Stimulated activated naive CD8-positive, alpha-beta T cell treated with anti-CD3 and anti-CD28 coated beads, Interleukin-15, Interleukin-2, amounts not matched to agents 100 ng/mL and 50 ng/mL, for 24 hours (primary cell): ENCODE measurements at regions not wholly inside any gene's neighbourhood (a gene's known extent, or its start where the extent isn't known, plus 50 kb on each side); places are given as distances from the start of the nearest gene placed in this dataset.
"Not testable (repeated sequence)": the region's sequence is repeated elsewhere in the genome, so short reads cannot be mapped to it uniquely, and the experiment has no call there.

Experiments used
- H3K27ac Mint-ChIP-seq: one replicate; pipeline ENCODE4 v1.8.0; 2021; ENCODE audit warnings: mild to moderate bottlenecking, mixed read lengths
- H3K27me3 Mint-ChIP-seq: one replicate; pipeline ENCODE4 v1.8.0; 2021; ENCODE audit warnings: mixed read lengths
- H3K36me3 Mint-ChIP-seq: one replicate; pipeline ENCODE4 v1.8.0; 2021; ENCODE audit warnings: low read depth, mixed read lengths
- H3K4me1 Mint-ChIP-seq: one replicate; pipeline ENCODE4 v1.8.0; 2021; ENCODE audit warnings: low read depth, mixed read lengths
- H3K4me3 Mint-ChIP-seq: one replicate; pipeline ENCODE4 v1.8.0; 2021; ENCODE audit warnings: mild to moderate bottlenecking, mixed read lengths
- H3K9me3 Mint-ChIP-seq: one replicate; pipeline ENCODE4 v1.8.0; 2021; ENCODE audit warnings: mixed read lengths

- H3K9me3 Mint-ChIP-seq, result no peaks in the 10 kb centered on the region
- no peak overlapping the region for H3K27ac Mint-ChIP-seq
- no peaks in the 10 kb centered on the region for H3K36me3 Mint-ChIP-seq
- peaks cover 5% of the 10 kb centered on the region for H3K27me3 Mint-ChIP-seq
- H3K4me3 Mint-ChIP-seq, result no peak overlapping the region
- no peaks in the 10 kb centered on the region for H3K4me1 Mint-ChIP-seq
These were observed 173.5 kb downstream of the KLF13 start for GRCh38 chr15:31499953-31500765.

- Mint-ChIP-seq H3K36me3 (no peaks in the 10 kb centered on the region), H3K9me3 (no peaks in the 10 kb centered on the region), H3K27ac (no peak overlapping the region), H3K27me3 (peaks cover 5% of the 10 kb centered on the region), H3K4me1 (no peaks in the 10 kb centered on the region), H3K4me3 (no peak overlapping the region)
These were observed 174.3 kb downstream of the KLF13 start for GRCh38 chr15:31500766-31501449.

DNA sequence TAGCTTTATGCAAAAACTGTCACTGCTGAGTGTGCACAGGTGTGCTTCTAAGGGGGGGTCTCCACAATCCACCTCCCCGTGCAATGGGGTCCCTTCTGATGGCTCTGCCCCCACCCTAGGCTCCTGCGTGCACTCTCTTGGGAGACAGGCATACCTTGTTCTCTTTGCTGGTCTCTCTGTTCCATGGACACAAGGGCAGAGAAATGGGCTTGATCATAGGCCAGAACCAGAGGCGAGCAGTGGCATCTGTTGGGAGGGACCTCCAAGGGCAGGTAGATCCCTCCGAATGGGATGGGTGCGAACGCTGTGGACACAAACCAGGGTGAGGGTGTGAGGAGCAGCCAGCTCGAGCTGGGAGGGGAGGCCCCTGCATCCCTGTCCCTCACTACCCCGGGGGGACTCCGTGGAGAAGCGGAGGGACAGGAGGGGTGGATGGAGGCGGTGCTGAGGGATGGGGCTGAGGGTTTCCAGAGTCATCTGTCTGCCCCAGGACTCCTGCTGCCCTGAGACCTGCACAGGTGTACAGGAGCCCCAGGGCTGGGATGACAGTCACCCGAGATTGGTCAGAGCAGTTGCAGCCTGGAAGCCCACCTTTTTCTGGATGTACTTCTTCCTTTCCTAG, 175.0 kb downstream of the KLF13 start:
- H3K4me3 Mint-ChIP-seq, result no peak overlapping the region
- no peaks in the 10 kb centered on the region for H3K36me3 Mint-ChIP-seq
- H3K9me3 Mint-ChIP-seq, result no peaks in the 10 kb centered on the region
- H3K27ac Mint-ChIP-seq, result no peak overlapping the region
- H3K4me1 Mint-ChIP-seq, result no peaks in the 10 kb centered on the region
- peaks cover 5% of the 10 kb centered on the region for H3K27me3 Mint-ChIP-seq

DNA sequence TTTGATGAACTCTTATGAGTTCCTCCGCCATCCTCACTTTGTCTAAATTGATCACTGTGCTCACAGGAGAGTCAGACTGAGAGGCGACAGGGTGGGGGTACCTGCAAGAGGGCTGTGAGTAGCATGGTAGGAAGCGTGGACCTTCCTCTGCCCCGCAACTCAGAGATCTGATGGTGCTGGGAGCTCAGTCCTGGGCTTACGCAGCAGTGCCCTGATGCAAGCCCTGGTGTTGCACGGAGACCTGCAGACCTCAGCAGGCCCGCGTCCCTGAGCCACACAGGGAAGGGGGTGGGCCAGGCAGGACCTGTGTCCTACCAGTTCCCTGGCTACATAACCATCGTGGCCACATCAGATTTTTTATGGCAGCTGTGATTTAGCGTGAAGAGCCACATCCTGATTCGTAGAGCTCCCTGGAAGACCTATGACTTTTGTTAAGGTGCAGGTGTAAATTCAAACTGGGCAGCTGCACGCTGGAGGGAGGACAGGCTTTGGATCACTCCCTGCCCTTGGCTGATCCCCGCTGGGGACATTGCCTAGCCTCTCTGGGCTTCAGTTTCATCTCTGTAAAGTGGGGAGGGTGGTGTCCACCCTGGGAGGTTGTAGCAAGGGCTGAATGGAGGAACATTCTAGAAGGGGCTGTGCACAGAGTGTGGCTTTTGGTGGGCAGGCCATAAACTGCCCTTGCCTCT, 176.1 kb downstream of the KLF13 start:
- H3K36me3 Mint-ChIP-seq, result no peaks in the 10 kb centered on the region
- no peak overlapping the region for H3K27ac Mint-ChIP-seq
- no peak overlapping the region for H3K4me3 Mint-ChIP-seq
- peaks cover 2% of the 10 kb centered on the region for H3K9me3 Mint-ChIP-seq
- peaks cover 11% of the 10 kb centered on the region for H3K27me3 Mint-ChIP-seq
- no peaks in the 10 kb centered on the region for H3K4me1 Mint-ChIP-seq

GRCh38 chr15:31503256-31503655, 176.6 kb downstream of the KLF13 start:
- Mint-ChIP-seq H3K9me3 (peaks cover 4% of the 10 kb centered on the region), H3K4me1 (no peaks in the 10 kb centered on the region), H3K36me3 (no peaks in the 10 kb centered on the region), H3K27me3 (peaks cover 15% of the 10 kb centered on the region), H3K27ac (no peak overlapping the region), H3K4me3 (no peak overlapping the region)

DNA sequence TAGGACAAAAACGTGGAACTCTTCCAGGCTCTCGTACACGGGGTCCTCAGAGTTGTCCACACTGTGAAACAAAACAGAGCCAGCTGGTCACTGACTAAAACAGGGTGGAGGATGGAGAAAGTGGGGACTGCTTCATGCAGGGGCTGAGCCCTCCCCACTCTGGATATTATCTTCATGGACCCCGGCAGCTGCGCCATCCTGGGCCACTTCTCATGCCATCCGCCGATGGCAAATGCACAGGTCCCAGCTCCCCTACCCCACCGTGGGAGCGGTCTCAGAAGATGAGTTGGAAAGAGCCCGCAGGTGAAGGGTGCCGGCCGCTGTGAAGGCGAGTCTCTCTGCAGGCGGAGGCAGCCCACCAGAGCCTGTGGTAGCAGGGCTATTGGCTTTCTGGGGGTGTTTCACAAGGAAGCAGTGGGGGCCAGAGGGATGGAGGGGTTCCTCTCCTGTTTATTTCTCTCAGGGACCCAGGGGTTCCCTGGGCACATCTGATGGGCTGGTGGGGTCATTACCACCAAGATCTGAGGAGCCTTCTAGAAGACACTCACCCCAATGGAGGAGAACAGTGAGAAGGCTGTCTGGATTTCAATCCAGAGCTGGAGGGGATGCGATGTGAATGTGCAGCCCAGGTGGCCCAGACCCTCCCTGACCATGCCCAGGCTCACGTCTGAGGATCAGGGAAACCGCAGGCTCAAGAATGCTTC, 177.3 kb downstream of the KLF13 start:
- Mint-ChIP-seq H3K4me1 (no peaks in the 10 kb centered on the region), H3K27ac (no peak overlapping the region), H3K36me3 (no peaks in the 10 kb centered on the region), H3K9me3 (peaks cover 4% of the 10 kb centered on the region), H3K4me3 (no peak overlapping the region), H3K27me3 (peaks cover 15% of the 10 kb centered on the region)

DNA sequence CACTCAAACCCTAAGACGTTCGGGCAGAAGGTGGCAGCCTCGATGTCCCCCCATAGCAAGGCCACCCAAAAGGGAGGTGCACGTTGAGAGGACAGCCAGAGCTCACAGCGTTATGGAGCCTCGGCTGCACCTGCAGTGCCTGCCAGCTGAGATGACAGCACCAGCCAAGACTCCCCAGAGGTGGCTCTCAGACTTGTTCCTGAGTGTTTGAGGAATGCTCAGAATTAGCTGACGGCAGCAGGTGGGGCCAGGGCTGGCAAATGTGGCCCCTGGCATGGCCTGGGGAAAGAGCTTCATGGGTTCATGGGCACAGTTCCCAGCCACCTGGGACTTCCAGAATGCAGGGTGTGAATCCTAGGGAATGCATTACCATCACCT, 177.8 kb downstream of the KLF13 start:
- Mint-ChIP-seq H3K4me1 (no peaks in the 10 kb centered on the region), H3K4me3 (no peak overlapping the region), H3K27me3 (peaks cover 15% of the 10 kb centered on the region), H3K36me3 (no peaks in the 10 kb centered on the region), H3K9me3 (peaks cover 4% of the 10 kb centered on the region), H3K27ac (no peak overlapping the region)

DNA sequence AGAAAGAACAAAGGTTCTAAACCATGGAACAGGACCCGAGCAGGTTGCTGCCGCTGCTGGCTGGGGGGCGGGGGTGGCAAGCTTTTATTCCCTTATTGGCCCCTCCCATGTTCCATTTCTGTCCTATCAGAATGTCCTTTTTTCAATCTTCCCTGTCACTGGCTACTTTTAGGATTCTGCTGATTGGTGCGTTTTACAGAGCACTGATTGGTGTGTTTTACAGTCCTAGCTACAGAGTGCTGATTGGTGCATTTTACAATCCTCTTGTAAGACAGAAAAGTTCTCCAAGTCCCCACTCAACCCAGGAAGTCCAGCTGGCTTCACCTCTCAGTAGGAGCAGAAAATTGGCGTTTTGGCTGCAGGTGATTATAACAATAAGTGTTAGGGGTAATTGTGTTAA, 180.9 kb downstream of the KLF13 start:
- H3K4me3 Mint-ChIP-seq, H3K27ac Mint-ChIP-seq, H3K9me3 Mint-ChIP-seq, H3K36me3 Mint-ChIP-seq, H3K4me1 Mint-ChIP-seq: not testable (repeated sequence)
- peaks cover 21% of the 10 kb centered on the region for H3K27me3 Mint-ChIP-seq

DNA sequence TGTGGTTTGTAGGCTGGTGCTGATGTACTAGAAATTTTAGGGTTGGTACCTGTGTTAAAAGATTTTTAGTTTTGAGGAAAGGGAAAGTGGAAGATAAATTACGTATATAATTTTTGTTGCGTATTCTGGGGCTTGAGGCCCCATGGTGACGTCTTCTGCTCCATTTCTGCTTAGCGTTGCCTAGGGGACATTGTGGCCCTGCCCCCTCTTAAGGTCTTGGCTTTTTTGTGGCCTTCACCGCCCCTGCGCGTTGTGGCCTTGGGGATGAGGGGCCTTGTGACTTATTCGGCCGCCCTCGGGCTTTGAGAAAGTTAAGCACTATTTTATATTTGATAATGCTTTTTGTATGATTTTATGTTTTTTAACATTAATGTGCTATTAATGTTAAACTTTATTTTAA, 182.0 kb downstream of the KLF13 start:
- peaks cover 24% of the 10 kb centered on the region for H3K27me3 Mint-ChIP-seq
- peaks cover 19% of the 10 kb centered on the region for H3K4me1 Mint-ChIP-seq
- peaks cover 4% of the 10 kb centered on the region for H3K9me3 Mint-ChIP-seq
- H3K36me3 Mint-ChIP-seq, result no peaks in the 10 kb centered on the region
- H3K4me3 Mint-ChIP-seq, result no peak overlapping the region
- no peak overlapping the region for H3K27ac Mint-ChIP-seq

GRCh38 chr15:31510057-31510456, 183.4 kb downstream of the KLF13 start:
- no peak overlapping the region for H3K27ac Mint-ChIP-seq
- peaks cover 19% of the 10 kb centered on the region for H3K4me1 Mint-ChIP-seq
- H3K27me3 Mint-ChIP-seq, result peaks cover 37% of the 10 kb centered on the region
- no peaks in the 10 kb centered on the region for H3K36me3 Mint-ChIP-seq
- H3K9me3 Mint-ChIP-seq, result peaks cover 4% of the 10 kb centered on the region
- no peak overlapping the region for H3K4me3 Mint-ChIP-seq

GRCh38 chr15:31511707-31512310, 185.2 kb downstream of the KLF13 start:
- Mint-ChIP-seq H3K4me3 (peak overlapping the region; percentile 53), H3K36me3 (no peaks in the 10 kb centered on the region), H3K27me3 (peaks cover 43% of the 10 kb centered on the region), H3K4me1 (peaks cover 19% of the 10 kb centered on the region), H3K27ac (peak overlapping the region; percentile 58), H3K9me3 (peaks cover 4% of the 10 kb centered on the region)

- H3K4me3 Mint-ChIP-seq, result no peak overlapping the region
- peaks cover 19% of the 10 kb centered on the region for H3K4me1 Mint-ChIP-seq
- no peaks in the 10 kb centered on the region for H3K9me3 Mint-ChIP-seq
- H3K27me3 Mint-ChIP-seq, result peaks cover 39% of the 10 kb centered on the region
- H3K36me3 Mint-ChIP-seq, result no peaks in the 10 kb centered on the region
- no peak overlapping the region for H3K27ac Mint-ChIP-seq
These were observed 186.5 kb downstream of the KLF13 start for GRCh38 chr15:31513178-31513577.

- Mint-ChIP-seq H3K36me3 (no peaks in the 10 kb centered on the region), H3K4me1 (peaks cover 19% of the 10 kb centered on the region), H3K27ac (no peak overlapping the region)
These were observed 189.8 kb downstream of the KLF13 start for GRCh38 chr15:31516440-31516839.

DNA sequence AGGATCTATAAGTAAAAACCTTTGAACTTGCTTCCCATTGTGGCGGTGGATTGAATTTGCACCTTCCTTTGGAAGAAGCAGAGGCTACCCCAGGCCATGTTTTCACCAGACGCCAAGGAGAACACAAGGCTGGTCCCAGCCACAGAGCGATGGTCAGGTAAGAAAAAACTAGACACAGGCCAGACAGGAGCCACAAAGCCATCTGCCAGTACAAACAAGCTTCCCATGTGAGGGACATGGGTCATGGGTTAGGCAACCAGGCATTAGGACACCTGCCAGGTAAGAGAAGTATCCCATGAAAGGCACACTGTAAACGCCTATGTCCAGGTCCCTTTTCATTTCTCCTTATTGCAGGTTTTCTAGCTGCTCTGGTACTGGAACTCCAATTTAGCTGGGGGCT, 190.2 kb downstream of the KLF13 start:
- no peaks in the 10 kb centered on the region for H3K36me3 Mint-ChIP-seq
- H3K4me1 Mint-ChIP-seq, result peaks cover 17% of the 10 kb centered on the region
- H3K9me3 Mint-ChIP-seq, result no peaks in the 10 kb centered on the region
- H3K27me3 Mint-ChIP-seq, result peaks cover 46% of the 10 kb centered on the region
- no peak overlapping the region for H3K27ac Mint-ChIP-seq
- no peak overlapping the region for H3K4me3 Mint-ChIP-seq

More at GRCh38 chr15:31516440-31516839, 189.8 kb downstream of the KLF13 start:
- Mint-ChIP-seq H3K27me3 (peaks cover 46% of the 10 kb centered on the region), H3K9me3 (no peaks in the 10 kb centered on the region), H3K4me3 (no peak overlapping the region)
